ENCODE measurements at regions not wholly inside any gene's neighbourhood (a gene's known extent, or its start where the extent isn't known, plus 50 kb on each side); places are given as distances from the start of the nearest gene placed in this dataset.

DNA sequence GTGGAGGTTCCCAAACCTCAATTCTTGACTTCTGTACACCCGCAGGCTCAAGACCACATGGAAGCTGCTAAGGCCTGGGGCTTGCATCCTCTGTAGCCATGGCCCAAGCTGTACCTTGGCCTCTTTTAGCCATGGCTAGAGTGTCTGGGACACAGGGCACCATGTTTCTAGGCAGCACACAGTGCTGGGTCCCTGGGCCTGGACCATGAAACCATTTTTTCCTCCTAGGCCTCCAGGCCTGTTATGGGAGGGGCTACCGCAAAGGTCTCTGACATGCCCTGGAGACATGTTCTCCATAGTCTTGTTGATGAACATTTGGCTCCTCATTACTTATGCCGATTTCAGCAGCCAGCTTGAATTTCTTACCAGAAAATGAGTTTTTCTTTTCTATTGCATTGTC lies 701.4 kb downstream of the FGF9 start:
- Histone ChIP-seq H3K4me1 (replicated peaks in 1 of 2; ENCODE audit: control insufficient read depth in 2 of 2, insufficient read depth in 2 of 2, low read length in 2 of 2) (no peaks in the 10 kb centered on the region), H3K4me2 (ENCODE audit: insufficient read depth, low read length) (no peak overlapping the region), H3K9ac (ENCODE audit: insufficient read depth in 1 of 2, low read depth in 2 of 2, low read length in 2 of 2) (no peak overlapping the region), H2AFZ (ENCODE audit: low read depth, low read length) (no peak overlapping the region), H3K9me3 (replicated peaks; ENCODE audit: control insufficient read depth, insufficient read depth, low read depth, low read length) (no peaks in the 10 kb centered on the region), H3K27ac (ENCODE audit: extremely low read depth, low read depth, low read length) (no peak overlapping the region), H3K36me3 (ENCODE audit: control insufficient read depth, insufficient read depth, low read length) (no peaks in the 10 kb centered on the region), H3K27me3 (ENCODE audit: control insufficient read depth in 2 of 2, insufficient read depth in 2 of 2, low read length in 2 of 2) (no peaks in the 10 kb centered on the region), H3K9me1 (ENCODE audit: control insufficient read depth, insufficient read depth, low read length) (no peaks in the 10 kb centered on the region), H3K79me2 (ENCODE audit: control insufficient read depth, insufficient read depth, low read length) (no peaks in the 10 kb centered on the region), H4K20me1 (replicated peaks; ENCODE audit: control insufficient read depth, insufficient read depth, low read length) (no peaks in the 10 kb centered on the region), H3K4me3 (no peak overlapping the region)
- intact Hi-C loops (cut with micrococcal nuclease), result no loop called here
- FAIRE-seq (no peak), DNase-seq (ENCODE audit: extremely low read depth in 1 of 4, low spot score in 3 of 4) (peak in 1 of 4 experiments; percentile 1), ATAC-seq (no peak)
- 0% methylated on average over 2 of the region's 3 CpGs for WGBS (ENCODE audit: insufficient coverage, low coverage, missing lambda C conversion rate)
- ChIA-PET POLR2A (no interaction called here), CTCF (ENCODE audit: low intra/inter-chr PET ratio) (no interaction called here)
- in situ Hi-C loops (cut with MboI), result no loop called here
- no TSS peak for BruUV-seq (replicated peaks)
- TF ChIP-seq ZFP36 (IDR thresholded peaks at IDR 0.05; ENCODE audit: low read depth, low read length, partially characterized antibody) (peak; percentile 86), CXXC5 (CRISPR knock-in tag; IDR thresholded peaks at IDR 0.05) (no peak), YBX1 (IDR thresholded peaks at IDR 0.05) (no peak), DDX20 (tag; IDR thresholded peaks at IDR 0.05; ENCODE audit: low read depth) (no peak), MYNN (IDR thresholded peaks at IDR 0.05) (no peak), MYNN (CRISPR knock-in tag; IDR thresholded peaks at IDR 0.05) (no peak), NCOA2 (IDR thresholded peaks at IDR 0.05; ENCODE audit: partially characterized antibody in 2 of 2) (no peak), MED1 (CRISPR knock-in tag; IDR thresholded peaks at IDR 0.05; ENCODE audit: borderline replicate concordance) (no peak)
- TF ChIP-seq, protein P1, sequence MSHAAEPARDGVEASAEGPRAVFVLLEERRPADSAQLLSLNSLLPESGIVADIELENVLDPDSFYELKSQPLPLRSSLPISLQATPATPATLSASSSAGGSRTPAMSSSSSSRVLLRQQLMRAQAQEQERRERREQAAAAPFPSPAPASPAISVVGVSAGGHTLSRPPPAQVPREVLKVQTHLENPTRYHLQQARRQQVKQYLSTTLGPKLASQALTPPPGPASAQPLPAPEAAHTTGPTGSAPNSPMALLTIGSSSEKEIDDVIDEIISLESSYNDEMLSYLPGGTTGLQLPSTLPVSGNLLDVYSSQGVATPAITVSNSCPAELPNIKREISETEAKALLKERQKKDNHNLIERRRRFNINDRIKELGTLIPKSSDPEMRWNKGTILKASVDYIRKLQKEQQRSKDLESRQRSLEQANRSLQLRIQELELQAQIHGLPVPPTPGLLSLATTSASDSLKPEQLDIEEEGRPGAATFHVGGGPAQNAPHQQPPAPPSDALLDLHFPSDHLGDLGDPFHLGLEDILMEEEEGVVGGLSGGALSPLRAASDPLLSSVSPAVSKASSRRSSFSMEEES (CRISPR knock-in tag; IDR thresholded peaks at IDR 0.05), result no peak
- TF ChIP-seq, protein P2, sequence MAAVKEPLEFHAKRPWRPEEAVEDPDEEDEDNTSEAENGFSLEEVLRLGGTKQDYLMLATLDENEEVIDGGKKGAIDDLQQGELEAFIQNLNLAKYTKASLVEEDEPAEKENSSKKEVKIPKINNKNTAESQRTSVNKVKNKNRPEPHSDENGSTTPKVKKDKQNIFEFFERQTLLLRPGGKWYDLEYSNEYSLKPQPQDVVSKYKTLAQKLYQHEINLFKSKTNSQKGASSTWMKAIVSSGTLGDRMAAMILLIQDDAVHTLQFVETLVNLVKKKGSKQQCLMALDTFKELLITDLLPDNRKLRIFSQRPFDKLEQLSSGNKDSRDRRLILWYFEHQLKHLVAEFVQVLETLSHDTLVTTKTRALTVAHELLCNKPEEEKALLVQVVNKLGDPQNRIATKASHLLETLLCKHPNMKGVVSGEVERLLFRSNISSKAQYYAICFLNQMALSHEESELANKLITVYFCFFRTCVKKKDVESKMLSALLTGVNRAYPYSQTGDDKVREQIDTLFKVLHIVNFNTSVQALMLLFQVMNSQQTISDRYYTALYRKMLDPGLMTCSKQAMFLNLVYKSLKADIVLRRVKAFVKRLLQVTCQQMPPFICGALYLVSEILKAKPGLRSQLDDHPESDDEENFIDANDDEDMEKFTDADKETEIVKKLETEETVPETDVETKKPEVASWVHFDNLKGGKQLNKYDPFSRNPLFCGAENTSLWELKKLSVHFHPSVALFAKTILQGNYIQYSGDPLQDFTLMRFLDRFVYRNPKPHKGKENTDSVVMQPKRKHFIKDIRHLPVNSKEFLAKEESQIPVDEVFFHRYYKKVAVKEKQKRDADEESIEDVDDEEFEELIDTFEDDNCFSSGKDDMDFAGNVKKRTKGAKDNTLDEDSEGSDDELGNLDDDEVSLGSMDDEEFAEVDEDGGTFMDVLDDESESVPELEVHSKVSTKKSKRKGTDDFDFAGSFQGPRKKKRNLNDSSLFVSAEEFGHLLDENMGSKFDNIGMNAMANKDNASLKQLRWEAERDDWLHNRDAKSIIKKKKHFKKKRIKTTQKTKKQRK (IDR thresholded peaks at IDR 0.05; ENCODE audit: borderline replicate concordance, low read depth, low read length), result 0 out of 2 replicates have a peak, but pooled peaks have one; percentile 47
- TF ChIP-seq, protein P3, sequence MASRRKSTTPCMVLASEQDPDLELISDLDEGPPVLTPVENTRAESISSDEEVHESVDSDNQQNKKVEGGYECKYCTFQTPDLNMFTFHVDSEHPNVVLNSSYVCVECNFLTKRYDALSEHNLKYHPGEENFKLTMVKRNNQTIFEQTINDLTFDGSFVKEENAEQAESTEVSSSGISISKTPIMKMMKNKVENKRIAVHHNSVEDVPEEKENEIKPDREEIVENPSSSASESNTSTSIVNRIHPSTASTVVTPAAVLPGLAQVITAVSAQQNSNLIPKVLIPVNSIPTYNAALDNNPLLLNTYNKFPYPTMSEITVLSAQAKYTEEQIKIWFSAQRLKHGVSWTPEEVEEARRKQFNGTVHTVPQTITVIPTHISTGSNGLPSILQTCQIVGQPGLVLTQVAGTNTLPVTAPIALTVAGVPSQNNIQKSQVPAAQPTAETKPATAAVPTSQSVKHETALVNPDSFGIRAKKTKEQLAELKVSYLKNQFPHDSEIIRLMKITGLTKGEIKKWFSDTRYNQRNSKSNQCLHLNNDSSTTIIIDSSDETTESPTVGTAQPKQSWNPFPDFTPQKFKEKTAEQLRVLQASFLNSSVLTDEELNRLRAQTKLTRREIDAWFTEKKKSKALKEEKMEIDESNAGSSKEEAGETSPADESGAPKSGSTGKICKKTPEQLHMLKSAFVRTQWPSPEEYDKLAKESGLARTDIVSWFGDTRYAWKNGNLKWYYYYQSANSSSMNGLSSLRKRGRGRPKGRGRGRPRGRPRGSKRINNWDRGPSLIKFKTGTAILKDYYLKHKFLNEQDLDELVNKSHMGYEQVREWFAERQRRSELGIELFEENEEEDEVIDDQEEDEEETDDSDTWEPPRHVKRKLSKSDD (conservative IDR thresholded peaks at IDR 0.05; ENCODE audit: low read length), result no peak
